ENCODE measurements at regions not wholly inside any gene's neighbourhood (a gene's known extent, or its start where the extent isn't known, plus 50 kb on each side); places are given as distances from the start of the nearest gene placed in this dataset.

GRCh38 chr13:58597552-58597951 lies 966.0 kb downstream of the PCDH17 start:
- H3K4me1 ChIP-seq (ENCODE audit: control insufficient read depth, insufficient read depth, low read length) = no peaks in the 10 kb centered on the region
- H3K36me3 ChIP-seq (ENCODE audit: control insufficient read depth in 2 of 2, insufficient read depth in 1 of 2, low read length in 2 of 2) = no peaks in the 10 kb centered on the region
- H3K4me3 ChIP-seq (ENCODE audit: low read depth, low read length) = no peak overlapping the region
- POLR2A ChIA-PET = no interaction called here
- TF ChIP-seq ZNF37A (tag by site-specific recombination; IDR thresholded peaks at IDR 0.05) (no peak), HOXD13 (CRISPR knock-in tag; IDR thresholded peaks at IDR 0.05; ENCODE audit: borderline replicate concordance) (no peak), ZSCAN18 (tag by site-specific recombination; IDR thresholded peaks at IDR 0.05) (no peak), GLIS1 (tag by site-specific recombination; IDR thresholded peaks at IDR 0.05) (no peak), HOXA7 (CRISPR knock-in tag; IDR thresholded peaks at IDR 0.05; ENCODE audit: borderline replicate concordance) (no peak), ZNF266 (tag by site-specific recombination; IDR thresholded peaks at IDR 0.05; ENCODE audit: low read depth) (no peak), YY2 (tag by site-specific recombination; IDR thresholded peaks at IDR 0.05) (no peak), ZNF174 (tag by site-specific recombination; IDR thresholded peaks at IDR 0.05) (no peak), ZNF280C (tag by site-specific recombination; IDR thresholded peaks at IDR 0.05) (no peak), ZNF18 (tag by site-specific recombination; IDR thresholded peaks at IDR 0.05) (no peak), KLF8 (tag by site-specific recombination; IDR thresholded peaks at IDR 0.05) (no peak), ZNF146 (tag by site-specific recombination; IDR thresholded peaks at IDR 0.05) (no peak), ZNF645 (tag by site-specific recombination; IDR thresholded peaks at IDR 0.05) (no peak), MEIS1 (CRISPR knock-in tag; IDR thresholded peaks at IDR 0.05; ENCODE audit: borderline replicate concordance) (no peak)
- no peaks in the 10 kb centered on the region for H3K9me3 ChIP-seq (ENCODE audit: control insufficient read depth, insufficient read depth, low read depth, low read length)
- no peak overlapping the region for H3K27ac ChIP-seq (ENCODE audit: extremely low read depth, low read depth, low read length)
- CTCF ChIA-PET = no interaction called here

GRCh38 chr13:58598241-58598640 lies 966.7 kb downstream of the PCDH17 start:
- ChIA-PET CTCF (no interaction called here), POLR2A (no interaction called here)
- Histone ChIP-seq H3K36me3 (ENCODE audit: control insufficient read depth in 2 of 2, insufficient read depth in 1 of 2, low read length in 2 of 2) (no peaks in the 10 kb centered on the region), H3K9me3 (ENCODE audit: control insufficient read depth, insufficient read depth, low read depth, low read length) (no peaks in the 10 kb centered on the region), H3K4me3 (ENCODE audit: low read depth, low read length) (no peak overlapping the region), H3K27ac (ENCODE audit: extremely low read depth, low read depth, low read length) (no peak overlapping the region), H3K4me1 (ENCODE audit: control insufficient read depth, insufficient read depth, low read length) (no peaks in the 10 kb centered on the region)
- no peak for TF ChIP-seq ZNF433 (tag by site-specific recombination; IDR thresholded peaks at IDR 0.05; ENCODE audit: low read depth)
- no peak for TF ChIP-seq ZNF701 (tag by site-specific recombination; IDR thresholded peaks at IDR 0.05)
- TF ChIP-seq RBAK (tag by site-specific recombination; IDR thresholded peaks at IDR 0.05) = no peak
- no peak for TF ChIP-seq ZNF548 (tag by site-specific recombination; IDR thresholded peaks at IDR 0.05)
- TF ChIP-seq PATZ1 (tag by site-specific recombination; IDR thresholded peaks at IDR 0.05) = no peak
- TF ChIP-seq SCRT1 (tag by site-specific recombination; IDR thresholded peaks at IDR 0.05; ENCODE audit: borderline replicate concordance) = no peak
- TF ChIP-seq GLI4 (tag by site-specific recombination; IDR thresholded peaks at IDR 0.05) = no peak
- no peak for TF ChIP-seq ZEB2 (tag by site-specific recombination; IDR thresholded peaks at IDR 0.05)
- no peak for TF ChIP-seq ZNF140 (tag by site-specific recombination; IDR thresholded peaks at IDR 0.05)
- TF ChIP-seq ZXDB (tag by site-specific recombination; IDR thresholded peaks at IDR 0.05) = no peak
- TF ChIP-seq SP7 (tag by site-specific recombination; IDR thresholded peaks at IDR 0.05) = no peak
- no peak for TF ChIP-seq ZNF2 (tag by site-specific recombination; IDR thresholded peaks at IDR 0.05)

All from HEK293 (cell line).